ENCODE measurements at regions not wholly inside any gene's neighbourhood (a gene's known extent, or its start where the extent isn't known, plus 50 kb on each side); places are given as distances from the start of the nearest gene placed in this dataset.

- no peak for DNase-seq (ENCODE audit: low read depth)
- TF ChIP-seq, protein P1, sequence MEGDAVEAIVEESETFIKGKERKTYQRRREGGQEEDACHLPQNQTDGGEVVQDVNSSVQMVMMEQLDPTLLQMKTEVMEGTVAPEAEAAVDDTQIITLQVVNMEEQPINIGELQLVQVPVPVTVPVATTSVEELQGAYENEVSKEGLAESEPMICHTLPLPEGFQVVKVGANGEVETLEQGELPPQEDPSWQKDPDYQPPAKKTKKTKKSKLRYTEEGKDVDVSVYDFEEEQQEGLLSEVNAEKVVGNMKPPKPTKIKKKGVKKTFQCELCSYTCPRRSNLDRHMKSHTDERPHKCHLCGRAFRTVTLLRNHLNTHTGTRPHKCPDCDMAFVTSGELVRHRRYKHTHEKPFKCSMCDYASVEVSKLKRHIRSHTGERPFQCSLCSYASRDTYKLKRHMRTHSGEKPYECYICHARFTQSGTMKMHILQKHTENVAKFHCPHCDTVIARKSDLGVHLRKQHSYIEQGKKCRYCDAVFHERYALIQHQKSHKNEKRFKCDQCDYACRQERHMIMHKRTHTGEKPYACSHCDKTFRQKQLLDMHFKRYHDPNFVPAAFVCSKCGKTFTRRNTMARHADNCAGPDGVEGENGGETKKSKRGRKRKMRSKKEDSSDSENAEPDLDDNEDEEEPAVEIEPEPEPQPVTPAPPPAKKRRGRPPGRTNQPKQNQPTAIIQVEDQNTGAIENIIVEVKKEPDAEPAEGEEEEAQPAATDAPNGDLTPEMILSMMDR (conservative IDR thresholded peaks at IDR 0.05; ENCODE audit: low read depth, low read length) = no peak
- no peak overlapping the region for H3K4me3 ChIP-seq (ENCODE audit: low read depth, low read length)
Measured at GRCh38 chr4:166259081-166259480, 386.0 kb downstream of the TLL1 start.

GRCh38 chr4:166274136-166274761, 401.2 kb downstream of the TLL1 start:
- TF ChIP-seq, protein P1 (conservative IDR thresholded peaks at IDR 0.05; ENCODE audit: low read depth, low read length) = no peak
- DNase-seq (ENCODE audit: low read depth) = no peak
- H3K4me3 ChIP-seq (ENCODE audit: low read depth, low read length) = no peak overlapping the region

DNA sequence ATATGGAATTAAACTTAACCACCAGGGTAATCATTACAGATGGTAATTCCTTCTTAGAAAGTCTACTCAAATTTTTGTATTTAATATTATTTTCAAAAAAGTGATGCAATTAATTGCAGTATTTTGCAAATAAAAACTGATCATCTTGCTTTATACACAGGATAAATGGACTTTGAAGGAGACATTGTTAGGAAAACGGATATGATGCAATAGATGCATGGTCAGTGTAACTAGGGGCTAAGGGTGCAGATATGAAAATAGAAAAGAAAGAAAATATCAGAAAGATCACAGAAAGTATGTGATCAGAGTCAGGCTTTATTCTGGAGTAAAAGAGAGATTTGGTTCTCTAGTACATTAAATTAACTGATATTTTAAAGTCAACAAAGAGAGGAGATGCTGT, 401.7 kb downstream of the TLL1 start:
- no peak for DNase-seq (ENCODE audit: low read depth)
- TF ChIP-seq, protein P1 (conservative IDR thresholded peaks at IDR 0.05; ENCODE audit: low read depth, low read length) = no peak
- no peak overlapping the region for H3K4me3 ChIP-seq (ENCODE audit: low read depth, low read length)

DNA sequence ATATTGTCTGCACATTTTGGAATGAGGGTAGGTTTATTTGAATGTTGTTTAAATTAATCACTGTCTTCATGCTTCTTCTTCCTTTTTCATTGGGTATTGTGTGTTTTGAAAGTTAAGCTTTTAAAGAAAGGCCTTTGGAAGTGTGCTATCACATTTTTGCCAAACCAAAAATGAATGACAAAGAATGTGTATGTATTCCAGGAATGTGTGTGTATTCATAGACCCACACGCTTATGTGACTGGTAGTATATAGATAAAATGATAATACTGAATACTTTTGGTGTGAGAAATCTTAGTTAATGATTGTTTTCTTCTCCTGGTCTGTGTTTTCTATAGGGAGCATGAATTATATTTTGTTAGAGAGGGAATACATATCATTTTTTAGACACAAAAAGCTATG, 404.4 kb downstream of the TLL1 start:
- no peak overlapping the region for H3K4me3 ChIP-seq (ENCODE audit: low read depth, low read length)
- no peak for DNase-seq (ENCODE audit: low read depth)
- TF ChIP-seq, protein P1 (conservative IDR thresholded peaks at IDR 0.05; ENCODE audit: low read depth, low read length) = no peak

DNA sequence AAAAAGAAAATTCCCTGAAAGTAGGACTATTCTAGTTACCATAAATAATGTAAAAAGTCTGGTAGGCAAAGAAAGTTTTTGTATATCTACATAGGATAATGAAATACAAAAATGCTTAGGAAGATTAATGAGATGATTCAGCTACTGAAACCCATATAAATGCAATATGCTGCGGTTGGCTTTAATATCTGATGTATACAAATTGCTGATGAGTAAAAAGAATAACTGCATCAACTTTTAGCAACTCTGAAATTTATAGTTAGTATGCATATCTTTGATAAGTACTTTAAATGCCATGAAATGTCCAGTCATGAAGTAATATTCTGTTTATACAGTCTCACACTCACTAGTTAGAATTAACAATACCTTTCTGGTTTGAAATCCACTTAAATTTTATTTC, 404.8 kb downstream of the TLL1 start:
- DNase-seq (ENCODE audit: low read depth) = no peak
- TF ChIP-seq, protein P1 (conservative IDR thresholded peaks at IDR 0.05; ENCODE audit: low read depth, low read length) = no peak
- no peak overlapping the region for H3K4me3 ChIP-seq (ENCODE audit: low read depth, low read length)

DNA sequence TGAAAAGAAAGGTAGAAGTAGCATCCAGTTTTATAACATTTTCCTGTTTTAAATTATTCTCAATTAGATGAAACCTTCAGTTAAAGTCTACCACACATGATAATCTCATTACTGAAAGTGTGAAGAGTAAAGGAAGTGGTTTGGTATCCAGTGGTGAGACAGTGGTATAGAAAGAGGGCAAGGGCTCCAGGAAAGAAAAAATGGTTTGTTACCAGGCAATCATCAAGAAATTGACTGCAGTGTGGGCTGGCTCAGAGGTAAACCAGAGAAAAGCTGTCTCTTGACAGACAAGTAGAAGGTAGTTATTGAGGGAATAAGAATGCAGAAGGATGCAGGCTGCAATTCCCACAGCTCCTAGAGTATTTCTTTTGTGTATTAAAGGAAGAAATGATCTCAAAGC, 406.2 kb downstream of the TLL1 start:
- no peak for DNase-seq (ENCODE audit: low read depth)

GRCh38 chr4:166280642-166281041, 407.6 kb downstream of the TLL1 start:
- no peak overlapping the region for H3K4me3 ChIP-seq (ENCODE audit: low read depth, low read length)
- DNase-seq (ENCODE audit: low read depth) = no peak
- TF ChIP-seq, protein P1 (conservative IDR thresholded peaks at IDR 0.05; ENCODE audit: low read depth, low read length) = no peak

More for the DNA sequence above, 406.2 kb downstream of the TLL1 start:
- TF ChIP-seq, protein P1 (conservative IDR thresholded peaks at IDR 0.05; ENCODE audit: low read depth, low read length) = no peak
- no peak overlapping the region for H3K4me3 ChIP-seq (ENCODE audit: low read depth, low read length)

All from epithelial cell of proximal tubule (primary cell).